HG03097 (cell line): ENCODE measurements at regions not wholly inside any gene's neighbourhood (a gene's known extent, or its start where the extent isn't known, plus 50 kb on each side); places are given as distances from the start of the nearest gene placed in this dataset.

Source experiments
- ATAC-seq: cut with Tn5 transposase; IDR thresholded peaks from one replicate; pipeline ENCODE4 v1.9.1; 2021; ENCODE audit not compliant: unreplicated experiment, low FRiP score

GRCh38 chr16:87176735-87177134 lies 140.5 kb downstream of the C16orf95 start:
- ATAC-seq, result no peak

GRCh38 chr16:87177673-87178072 lies 139.5 kb downstream of the C16orf95 start:
- no peak for ATAC-seq

DNA sequence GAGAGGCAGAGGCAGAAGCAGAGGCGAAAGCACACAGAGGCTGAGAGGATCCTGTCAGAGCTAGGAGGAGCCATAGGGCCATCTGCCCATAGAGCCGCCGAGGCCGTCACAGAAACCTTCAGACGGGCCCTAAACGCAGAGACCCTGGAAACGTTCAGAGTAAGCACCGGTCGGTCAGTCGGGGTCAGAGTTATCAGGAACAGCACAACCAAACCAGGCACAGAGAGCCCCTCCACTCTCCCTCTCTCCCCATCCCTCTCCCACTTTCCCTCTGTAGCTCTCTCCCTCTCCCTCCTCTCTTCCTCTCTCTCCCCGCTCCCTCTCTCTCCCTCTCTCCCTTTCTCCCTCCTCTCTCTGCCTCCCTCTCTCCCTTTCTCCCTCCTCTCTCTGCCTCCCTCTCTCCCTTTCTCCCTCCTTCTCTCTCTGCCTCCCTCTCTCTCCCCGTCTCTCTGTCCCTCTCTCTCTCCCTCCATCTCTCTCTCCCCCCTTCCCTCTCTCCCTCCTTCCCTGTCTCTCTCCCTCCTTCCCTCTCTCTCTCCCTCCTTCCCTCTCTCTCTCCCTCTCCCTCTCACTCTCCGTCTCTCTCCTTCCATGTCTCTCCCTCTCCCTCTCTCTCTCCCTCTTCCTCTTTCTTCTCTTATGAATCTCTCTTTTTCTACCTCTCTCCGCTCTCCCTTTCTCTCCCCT lies 138.9 kb downstream of the C16orf95 start:
- ATAC-seq, result no peak

DNA sequence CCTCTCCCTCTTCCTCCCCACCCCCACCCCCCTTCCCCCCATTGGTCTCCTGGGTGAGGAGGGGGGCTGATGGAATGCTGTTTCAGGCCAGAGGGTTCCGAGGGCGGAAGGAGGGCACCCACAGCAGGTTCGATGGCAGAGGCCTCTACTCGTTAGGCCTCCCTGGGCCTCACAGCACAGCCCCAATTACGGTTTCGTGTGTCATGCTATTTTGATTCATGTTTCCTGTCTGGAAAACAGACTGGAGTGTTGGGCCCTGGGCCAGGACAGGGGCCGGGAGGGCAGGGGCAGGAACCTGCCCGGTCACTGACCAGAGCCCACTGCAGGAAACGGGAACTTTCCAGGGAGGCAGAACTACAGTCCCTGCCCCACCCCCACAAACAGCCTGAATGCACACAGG lies 138.2 kb downstream of the C16orf95 start:
- no peak for ATAC-seq

DNA sequence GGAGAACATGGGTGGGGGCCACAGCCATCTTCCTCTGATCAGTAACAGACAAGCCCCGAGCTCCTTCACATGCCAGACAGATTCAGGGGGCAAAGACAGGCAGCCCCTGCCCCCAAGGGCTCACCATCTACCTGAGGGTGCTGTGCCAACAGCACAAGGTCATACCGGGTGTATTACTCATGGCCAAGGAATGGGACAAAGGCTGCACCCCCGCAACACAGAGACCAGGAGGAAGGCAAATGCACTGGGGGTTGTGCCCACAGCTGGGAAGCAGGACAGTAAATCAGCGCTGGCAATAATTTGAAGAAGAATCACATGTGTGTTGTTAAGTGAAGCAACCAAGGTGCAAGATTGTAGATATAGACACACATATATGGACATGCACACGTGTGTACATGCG lies 137.1 kb downstream of the C16orf95 start:
- ATAC-seq, result no peak

DNA sequence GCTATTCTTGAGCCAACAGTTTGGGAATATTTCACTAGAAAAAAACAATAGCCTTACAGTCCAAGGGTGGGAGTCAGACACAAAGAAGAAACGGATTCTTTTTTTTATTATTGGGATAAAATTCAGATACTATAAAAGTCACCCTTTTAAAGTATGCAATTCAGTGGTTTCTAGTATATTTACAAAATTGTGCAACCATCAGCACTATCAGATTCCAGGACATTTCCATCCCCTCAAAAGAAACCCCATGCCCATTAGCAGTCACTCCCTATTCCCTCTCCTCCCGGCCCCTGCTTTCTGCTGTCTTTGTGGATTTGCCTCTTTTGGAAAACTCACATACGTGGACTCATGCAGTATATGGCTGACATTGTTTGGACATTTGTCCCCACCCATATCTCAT lies 134.4 kb downstream of the C16orf95 start:
- no peak for ATAC-seq

GRCh38 chr16:87183647-87184046 lies 133.5 kb downstream of the C16orf95 start:
- ATAC-seq, result no peak

GRCh38 chr16:87185308-87185707 lies 131.9 kb downstream of the C16orf95 start:
- no peak for ATAC-seq

- no peak for ATAC-seq
Observed at GRCh38 chr16:87185983-87186382, 131.2 kb downstream of the C16orf95 start.

DNA sequence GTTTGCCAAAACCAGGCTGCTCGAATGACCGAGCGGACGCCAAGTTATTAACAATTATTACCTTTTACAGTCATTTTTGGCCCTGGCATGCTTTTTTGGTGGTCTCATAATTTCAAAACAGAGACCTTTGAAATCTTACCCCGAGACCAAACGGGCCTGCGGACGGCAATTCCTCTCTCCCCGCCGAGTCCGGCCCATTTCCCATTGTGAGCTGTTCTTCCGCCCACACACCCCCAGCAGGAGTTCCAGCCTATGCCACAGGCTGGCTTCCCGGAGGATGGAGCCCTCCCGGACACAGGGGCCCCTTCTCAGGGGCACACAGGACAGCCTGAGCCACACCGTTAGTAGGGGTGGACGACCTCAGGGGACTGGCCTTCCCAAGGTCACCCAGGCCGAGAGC lies 130.7 kb downstream of the C16orf95 start:
- no peak for ATAC-seq

DNA sequence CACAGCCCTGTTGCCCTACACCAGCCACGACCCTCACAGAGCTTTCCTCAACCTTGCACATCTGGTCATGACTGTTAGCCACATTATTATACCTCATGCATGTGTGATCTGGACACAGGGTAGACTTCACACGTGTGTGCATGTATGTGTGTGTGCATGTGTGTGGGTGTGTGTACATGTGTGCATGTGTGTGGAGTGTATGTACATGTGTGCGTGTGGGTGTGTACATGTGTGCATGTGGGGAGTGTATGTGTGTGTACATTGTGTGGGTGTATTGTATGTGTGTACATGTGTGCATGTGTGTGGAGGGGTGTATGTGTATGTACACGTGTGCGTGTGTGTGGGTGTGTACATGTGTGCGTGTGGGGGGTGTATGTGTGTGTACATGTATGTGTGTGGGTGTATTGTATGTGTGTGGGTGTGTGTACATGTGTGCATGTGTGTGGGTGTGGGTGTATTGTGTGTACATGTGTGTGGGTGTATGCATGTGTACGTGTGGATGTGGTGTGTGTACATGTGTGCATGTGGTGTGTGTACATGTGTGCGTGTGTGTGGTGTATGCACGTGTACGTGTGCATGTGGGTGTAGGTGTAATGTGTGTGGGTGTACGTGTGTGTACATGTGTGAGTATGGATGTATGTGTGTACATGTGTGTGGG lies 130.2 kb downstream of the C16orf95 start:
- no peak for ATAC-seq

DNA sequence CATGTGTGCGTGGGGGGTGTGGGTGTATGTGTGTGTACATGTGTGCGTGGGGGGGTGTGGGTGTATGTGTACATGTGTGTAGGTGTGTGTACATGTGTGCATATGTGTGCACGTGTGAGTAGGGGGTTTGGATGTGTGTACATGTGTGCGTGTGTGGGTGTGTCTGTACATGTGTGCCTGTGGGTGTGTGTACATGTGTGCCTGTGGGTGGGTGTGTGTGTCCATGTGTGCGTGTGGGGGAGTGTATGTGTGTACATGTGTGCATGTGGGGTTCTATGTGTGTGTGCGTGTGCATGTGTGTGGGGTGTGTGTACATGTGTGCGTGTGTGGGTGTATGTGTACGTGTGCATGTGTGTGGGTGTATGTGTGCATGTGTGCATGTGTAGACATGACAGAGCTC lies 129.1 kb downstream of the C16orf95 start:
- ATAC-seq, result no peak

DNA sequence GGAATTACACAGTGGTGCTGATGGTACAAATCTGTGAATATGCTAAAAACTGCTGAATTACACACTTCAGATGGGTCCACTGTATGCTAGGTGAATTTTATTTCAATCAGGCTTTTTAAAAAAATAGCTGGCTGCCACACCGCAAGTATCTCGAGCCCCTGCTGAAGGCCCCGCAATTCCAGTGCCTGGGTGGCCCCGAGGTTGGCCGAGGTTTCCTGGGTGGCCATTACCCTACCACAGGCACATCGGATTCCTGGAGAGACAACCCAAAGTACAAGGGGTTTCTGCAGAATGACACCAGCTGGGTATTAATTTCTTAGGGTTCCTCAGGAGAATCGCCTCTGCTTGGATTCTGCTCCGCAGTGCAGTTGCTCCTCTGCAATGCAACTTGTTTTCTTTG lies 127.8 kb downstream of the C16orf95 start:
- no peak for ATAC-seq

GRCh38 chr16:87190288-87191230 lies 126.6 kb downstream of the C16orf95 start:
- ATAC-seq, result no peak

DNA sequence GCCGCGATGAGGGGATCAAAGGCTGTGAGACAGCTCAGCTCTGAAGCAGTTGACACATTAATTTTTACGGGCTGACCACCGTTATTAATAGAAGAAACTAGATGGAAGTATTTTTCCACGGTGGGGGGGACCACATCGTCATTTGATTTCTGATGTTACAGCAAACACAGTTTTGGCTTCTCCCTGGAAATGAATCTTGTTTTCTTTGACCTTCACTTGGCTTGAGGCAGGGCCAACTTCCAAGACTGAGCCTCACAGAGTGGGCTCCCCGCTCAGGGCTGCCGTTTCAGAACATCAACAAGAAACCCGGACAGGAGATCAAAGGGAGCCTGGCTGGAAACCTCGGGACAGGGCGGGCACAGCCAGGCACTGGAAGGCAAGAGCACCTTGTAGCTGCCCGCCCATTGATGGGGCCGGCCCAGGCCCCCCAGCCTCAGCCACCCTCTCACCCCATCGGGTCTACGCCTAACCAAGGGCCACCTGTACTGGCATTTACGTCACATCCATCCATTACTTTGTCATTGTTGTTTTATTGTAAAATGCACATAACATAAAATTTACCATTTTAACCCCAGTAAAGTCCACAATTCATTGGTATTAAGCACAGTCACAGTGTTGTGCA lies 124.6 kb downstream of the C16orf95 start:
- no peak for ATAC-seq

- ATAC-seq, result no peak
Observed at GRCh38 chr16:87194172-87194571, 123.0 kb downstream of the C16orf95 start.

- no peak for ATAC-seq
Observed at GRCh38 chr16:87195161-87195560, 122.0 kb downstream of the C16orf95 start.

DNA sequence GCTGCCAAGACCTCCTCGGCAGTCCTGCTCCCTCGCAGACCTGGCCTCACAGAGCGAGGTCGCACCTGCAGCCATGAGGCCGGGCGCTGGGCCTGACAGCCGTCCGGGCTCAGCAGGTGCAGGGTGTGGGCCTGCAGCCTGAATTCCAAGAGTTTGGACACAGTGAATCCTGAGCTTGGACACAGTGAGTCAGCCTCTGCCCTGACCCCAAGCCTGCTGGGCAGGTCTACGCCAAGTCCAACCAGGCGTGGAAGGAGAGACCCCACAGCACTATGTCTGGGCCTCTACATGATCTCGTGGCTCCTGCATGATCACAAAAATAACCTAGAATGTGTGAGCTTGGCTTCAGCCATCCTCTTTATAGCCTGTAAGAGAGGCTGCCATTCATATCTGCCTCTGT lies 121.0 kb downstream of the C16orf95 start:
- no peak for ATAC-seq

DNA sequence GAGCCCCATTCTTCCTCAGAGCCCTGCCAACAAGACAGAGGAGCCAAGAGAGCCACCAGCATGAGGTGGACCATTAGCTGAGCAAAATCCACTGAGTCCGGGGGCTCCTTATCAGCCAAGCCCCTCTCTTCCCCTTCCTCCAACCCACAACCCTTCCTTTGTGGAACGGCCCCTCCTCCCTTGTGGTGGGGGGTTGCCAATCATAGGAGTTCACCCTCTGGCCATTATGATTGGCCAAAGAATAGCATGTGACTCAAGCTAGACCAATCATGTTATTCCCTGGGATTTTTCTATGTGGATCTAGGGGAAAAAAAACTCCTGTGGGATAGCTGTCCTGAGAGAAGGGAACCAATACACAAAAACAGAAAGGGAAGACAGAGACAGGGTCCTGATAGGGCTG lies 120.5 kb downstream of the C16orf95 start:
- ATAC-seq, result no peak

GRCh38 chr16:87198328-87198832 lies 118.8 kb downstream of the C16orf95 start:
- no peak for ATAC-seq

- no peak for ATAC-seq
Observed at GRCh38 chr16:87198881-87199280, 118.3 kb downstream of the C16orf95 start.
